RKO (cell line): ENCODE measurements at regions not wholly inside any gene's neighbourhood (a gene's known extent, or its start where the extent isn't known, plus 50 kb on each side); places are given as distances from the start of the nearest gene placed in this dataset.
"Not testable (repeated sequence)": the region's sequence is repeated elsewhere in the genome, so short reads cannot be mapped to it uniquely, and the experiment has no call there.

Experiments used
- DNase-seq: peaks from one replicate; pipeline ENCODE4 v3.0.0-alpha.2; 2016; ENCODE audit warnings: low spot score

DNA sequence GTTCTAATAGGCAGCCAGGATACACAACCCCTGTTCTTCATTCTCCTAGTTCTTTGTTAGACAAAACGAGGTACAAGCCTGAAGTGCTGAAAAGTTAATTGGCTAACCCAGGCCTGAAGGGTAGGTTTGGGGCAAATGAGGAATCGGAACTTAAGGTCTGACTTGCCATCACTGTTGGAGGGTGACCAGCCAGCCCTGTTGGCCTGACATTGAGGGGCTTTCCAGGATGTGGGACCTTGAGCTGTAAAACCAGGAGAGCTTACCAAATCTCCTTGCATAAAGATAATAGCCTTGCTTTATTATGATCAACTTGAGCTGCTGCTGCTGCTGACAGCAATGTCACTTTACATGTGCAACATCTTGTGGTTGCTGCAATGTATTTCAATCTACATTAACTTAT is 256.0 kb downstream of the VAPA start:
- DNase-seq: no peak

GRCh38 chr18:10170375-10170774 is 256.6 kb downstream of the VAPA start:
- DNase-seq: no peak

- not testable (repeated sequence) for DNase-seq
Measured at GRCh38 chr18:10175333-10175732, 261.5 kb downstream of the VAPA start.

GRCh38 chr18:10179326-10179725 is 265.5 kb downstream of the VAPA start:
- DNase-seq: not testable (repeated sequence)

GRCh38 chr18:10182009-10182624 is 268.3 kb downstream of the VAPA start:
- no peak for DNase-seq

DNA sequence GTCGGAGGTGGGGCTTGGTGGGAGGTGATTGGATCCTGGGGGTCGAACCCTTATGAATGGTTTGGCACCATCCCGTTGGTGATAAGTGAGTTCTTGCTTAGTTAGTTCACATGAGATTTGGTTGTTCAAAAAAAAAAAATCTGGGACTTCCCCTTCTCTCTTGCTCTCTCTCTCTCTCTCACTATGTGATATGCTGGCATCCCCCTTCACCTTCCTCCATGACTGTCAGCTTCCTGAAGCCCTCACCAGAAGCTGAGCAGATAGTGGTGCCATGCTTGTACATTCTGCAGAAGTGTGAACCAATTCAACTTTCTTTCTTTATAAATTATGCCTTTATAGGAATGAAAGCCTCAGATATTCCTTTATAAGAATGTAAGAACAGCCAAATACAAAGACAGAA is 269.7 kb upstream of the APCDD1 start:
- no peak for DNase-seq

GRCh38 chr18:10188971-10189810 is 265.2 kb upstream of the APCDD1 start:
- DNase-seq: no peak

- DNase-seq: no peak
Measured at GRCh38 chr18:10190564-10190963, 263.9 kb upstream of the APCDD1 start.

- DNase-seq: no peak
Measured at GRCh38 chr18:10193444-10193843, 261.0 kb upstream of the APCDD1 start.

DNA sequence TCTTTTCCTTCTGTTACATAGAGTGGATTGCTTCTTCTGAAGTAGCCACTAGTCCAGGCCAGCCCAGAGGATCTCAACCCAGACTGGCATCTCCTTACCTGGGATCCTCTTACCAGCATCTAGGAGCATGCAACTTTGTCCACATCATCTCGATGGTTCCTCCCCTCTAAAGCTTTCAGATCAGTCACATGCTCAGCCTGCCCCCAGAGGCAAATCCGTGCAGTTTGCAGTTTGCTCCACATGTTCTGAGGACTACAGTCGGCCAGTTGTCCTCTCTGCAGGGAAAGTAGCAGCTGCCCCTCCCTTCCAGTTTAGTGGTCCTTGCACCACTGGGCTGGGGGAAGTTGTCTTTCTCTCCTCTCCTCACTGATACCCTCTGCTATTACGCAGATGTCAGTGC is 259.8 kb upstream of the APCDD1 start:
- no peak for DNase-seq

GRCh38 chr18:10195529-10195928 is 258.9 kb upstream of the APCDD1 start:
- DNase-seq: no peak

- DNase-seq: no peak
Measured at GRCh38 chr18:10197097-10197496, 257.3 kb upstream of the APCDD1 start.

GRCh38 chr18:10201226-10201625 is 253.2 kb upstream of the APCDD1 start:
- DNase-seq: no peak

GRCh38 chr18:10201659-10202058 is 252.8 kb upstream of the APCDD1 start:
- no peak for DNase-seq

DNA sequence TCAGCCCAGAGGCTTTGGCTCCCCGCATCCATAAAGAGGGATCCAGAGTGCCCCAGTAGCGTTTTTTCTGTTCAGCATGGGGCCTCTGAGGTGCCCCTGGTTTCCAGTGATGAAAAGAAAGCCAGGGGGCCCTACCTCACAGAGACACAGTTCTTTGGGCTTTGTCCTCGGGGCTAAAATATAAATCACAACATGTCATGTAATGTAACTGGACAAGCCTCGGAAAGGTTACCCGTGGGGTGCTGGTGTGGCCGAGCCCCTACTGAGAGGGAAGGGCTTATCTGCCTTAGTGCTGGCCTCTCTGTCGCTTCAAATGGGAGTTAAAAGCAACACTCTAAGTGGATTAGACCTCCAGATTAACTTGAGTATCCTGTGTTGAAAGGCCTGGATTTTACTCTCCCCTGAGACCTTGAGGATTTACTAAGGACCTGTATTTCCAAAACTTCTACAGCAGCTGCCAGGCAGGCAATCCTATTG is 251.6 kb upstream of the APCDD1 start:
- no peak for DNase-seq

GRCh38 chr18:10205151-10205550 is 249.3 kb upstream of the APCDD1 start:
- DNase-seq: no peak

DNA sequence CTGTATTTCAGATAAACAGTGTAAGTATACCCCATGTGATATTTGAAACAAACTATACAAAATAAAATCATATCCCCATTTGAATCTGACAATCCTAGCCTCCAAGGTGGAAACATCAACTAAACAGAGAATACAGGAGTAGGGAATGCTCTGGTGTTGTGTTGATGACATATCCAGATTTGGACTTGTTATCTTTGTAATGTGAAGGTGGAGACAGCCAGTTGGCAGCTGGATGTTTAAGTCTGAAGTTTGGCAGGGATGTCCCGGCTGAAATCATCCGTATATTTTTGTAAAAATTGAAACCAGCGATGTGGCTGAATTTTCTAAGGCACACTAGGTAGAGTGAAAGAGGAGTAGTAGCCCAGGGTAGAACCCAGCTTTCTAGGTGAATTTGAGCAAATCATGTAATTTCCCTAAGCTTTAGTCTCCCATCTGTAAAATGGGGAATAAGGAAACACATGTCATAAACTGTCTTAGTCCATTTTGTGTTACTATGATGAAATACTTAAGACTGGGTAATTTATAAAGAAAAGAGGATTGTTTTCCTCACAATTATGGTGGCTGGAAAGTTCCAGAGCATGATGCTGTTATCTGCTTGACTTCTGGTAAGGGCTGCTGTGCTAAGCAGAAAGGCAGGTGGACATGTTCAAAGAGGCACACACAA is 246.6 kb upstream of the APCDD1 start:
- no peak for DNase-seq

DNA sequence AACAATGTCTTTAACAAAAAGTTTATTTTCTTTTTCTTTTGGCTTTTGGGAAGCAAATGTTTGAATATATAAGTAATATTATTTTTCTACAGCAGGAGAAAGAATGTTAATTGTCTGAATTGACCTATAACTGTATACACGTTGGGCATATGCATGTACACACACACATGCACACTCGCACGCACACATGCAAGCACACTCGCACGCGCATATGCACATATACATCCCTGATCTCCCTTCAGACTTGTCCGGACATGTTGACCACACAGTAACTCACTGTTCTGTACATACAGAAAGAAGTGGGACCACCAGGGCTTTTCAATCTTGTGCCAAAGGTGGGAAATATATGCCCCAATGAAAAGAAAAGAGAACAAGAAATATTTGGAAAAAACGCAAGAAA is 245.1 kb upstream of the APCDD1 start:
- DNase-seq: no peak

- no peak for DNase-seq
Measured at GRCh38 chr18:10210057-10210633, 244.3 kb upstream of the APCDD1 start.

GRCh38 chr18:10213526-10213925 is 240.9 kb upstream of the APCDD1 start:
- DNase-seq: no peak

- DNase-seq: no peak
Measured at GRCh38 chr18:10215446-10215845, 239.0 kb upstream of the APCDD1 start.

GRCh38 chr18:10216791-10217190 is 237.6 kb upstream of the APCDD1 start:
- no peak for DNase-seq

- DNase-seq: no peak
Measured at GRCh38 chr18:10217211-10217610, 237.2 kb upstream of the APCDD1 start.
